ENCODE measurements at regions not wholly inside any gene's neighbourhood (a gene's known extent, or its start where the extent isn't known, plus 50 kb on each side); places are given as distances from the start of the nearest gene placed in this dataset.
"Not testable (repeated sequence)": the region's sequence is repeated elsewhere in the genome, so short reads cannot be mapped to it uniquely, and the experiment has no call there.

- no peak overlapping the region for H3K4me2 ChIP-seq (ENCODE audit: extremely low read depth, insufficient read depth, low read length)
These were observed 91.2 kb upstream of the SLC45A1 start for GRCh38 chr1:8226747-8227146.

DNA sequence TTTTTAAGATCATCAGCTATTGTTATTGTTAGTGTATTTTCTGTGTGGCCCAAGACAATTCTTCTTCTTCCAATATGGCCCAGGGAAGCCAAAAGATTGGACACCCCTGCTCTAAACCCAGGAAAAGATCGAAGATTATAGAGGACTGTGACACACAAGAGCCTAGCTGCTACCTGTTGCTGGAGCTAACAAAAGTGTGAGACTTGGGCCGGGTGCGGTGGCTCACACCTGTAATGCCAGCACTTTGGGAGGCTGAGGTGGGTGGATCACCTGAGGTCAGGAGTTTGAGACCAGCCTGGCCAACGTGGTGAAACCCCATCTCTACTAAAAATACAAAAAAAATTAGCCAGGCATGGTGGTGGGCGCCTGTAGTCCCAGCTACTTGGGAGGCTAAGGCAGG lies 91.9 kb upstream of the SLC45A1 start:
- not testable (repeated sequence) for H3K4me2 ChIP-seq (ENCODE audit: extremely low read depth, insufficient read depth, low read length); H3K79me2 ChIP-seq (ENCODE audit: control insufficient read depth, insufficient read depth, low read length); H3K27me3 ChIP-seq (ENCODE audit: control insufficient read depth, insufficient read depth, low read length); H3K4me3 ChIP-seq (replicated peaks in 1 of 4; ENCODE audit: control extremely low read depth in 1 of 4, insufficient read depth in 1 of 4, low read depth in 3 of 4, low read length in 4 of 4); H3K9ac ChIP-seq (ENCODE audit: insufficient read depth, low read length); H3K9me3 ChIP-seq (ENCODE audit: control insufficient read depth, insufficient read depth, low read depth, low read length); DNase-seq (ENCODE audit: low read depth in 2 of 2); H4K20me1 ChIP-seq (ENCODE audit: control insufficient read depth, extremely low read depth, insufficient read depth, low read length); H2AFZ ChIP-seq (ENCODE audit: low read length); H3K27ac ChIP-seq (ENCODE audit: insufficient read depth, low read length); H3K4me1 ChIP-seq (ENCODE audit: control insufficient read depth, extremely low read depth, insufficient read depth, low read length); H3K36me3 ChIP-seq (ENCODE audit: control insufficient read depth, insufficient read depth, low read length)

More at GRCh38 chr1:8226747-8227146, 91.2 kb upstream of the SLC45A1 start:
- no peak overlapping the region for H2AFZ ChIP-seq (ENCODE audit: low read length)
- no peaks in the 10 kb centered on the region for H3K79me2 ChIP-seq (ENCODE audit: control insufficient read depth, insufficient read depth, low read length)
- no peak for DNase-seq (ENCODE audit: low read depth in 2 of 2)
- TF ChIP-seq EZH2 (IDR thresholded peaks at IDR 0.05; ENCODE audit: low read length, missing control alignments) (no peak), CTCF (conservative IDR thresholded peaks at IDR 0.05 in 1 of 2, IDR thresholded peaks at IDR 0.05 in 1 of 2; ENCODE audit: low read depth in 1 of 2, low read length in 2 of 2) (no peak)
- peaks cover 3% of the 10 kb centered on the region for H3K27me3 ChIP-seq (ENCODE audit: control insufficient read depth, insufficient read depth, low read length)
- no peak overlapping the region for H3K9ac ChIP-seq (ENCODE audit: insufficient read depth, low read length)
- H3K27ac ChIP-seq (ENCODE audit: insufficient read depth, low read length): no peak overlapping the region
- no peaks in the 10 kb centered on the region for H3K9me3 ChIP-seq (ENCODE audit: control insufficient read depth, insufficient read depth, low read depth, low read length)
- no peaks in the 10 kb centered on the region for H3K4me1 ChIP-seq (ENCODE audit: control insufficient read depth, extremely low read depth, insufficient read depth, low read length)
- no peaks in the 10 kb centered on the region for H4K20me1 ChIP-seq (ENCODE audit: control insufficient read depth, extremely low read depth, insufficient read depth, low read length)
- H3K4me3 ChIP-seq (replicated peaks in 1 of 4; ENCODE audit: control extremely low read depth in 1 of 4, insufficient read depth in 1 of 4, low read depth in 3 of 4, low read length in 4 of 4): no peak overlapping the region
- no peaks in the 10 kb centered on the region for H3K36me3 ChIP-seq (ENCODE audit: control insufficient read depth, insufficient read depth, low read length)

GRCh38 chr1:8223526-8223925 lies 94.4 kb upstream of the SLC45A1 start:
- Histone ChIP-seq H3K4me3 (replicated peaks in 1 of 4; ENCODE audit: control extremely low read depth in 1 of 4, insufficient read depth in 1 of 4, low read depth in 3 of 4, low read length in 4 of 4) (no peak overlapping the region), H3K27me3 (ENCODE audit: control insufficient read depth, insufficient read depth, low read length) (peaks cover 3% of the 10 kb centered on the region), H3K36me3 (ENCODE audit: control insufficient read depth, insufficient read depth, low read length) (no peaks in the 10 kb centered on the region), H3K79me2 (ENCODE audit: control insufficient read depth, insufficient read depth, low read length) (no peaks in the 10 kb centered on the region), H3K4me1 (ENCODE audit: control insufficient read depth, extremely low read depth, insufficient read depth, low read length) (peaks cover 2% of the 10 kb centered on the region), H2AFZ (ENCODE audit: low read length) (no peak overlapping the region), H3K9ac (ENCODE audit: insufficient read depth, low read length) (no peak overlapping the region), H3K9me3 (ENCODE audit: control insufficient read depth, insufficient read depth, low read depth, low read length) (no peaks in the 10 kb centered on the region), H4K20me1 (ENCODE audit: control insufficient read depth, extremely low read depth, insufficient read depth, low read length) (no peaks in the 10 kb centered on the region), H3K27ac (ENCODE audit: insufficient read depth, low read length) (no peak overlapping the region), H3K4me2 (ENCODE audit: extremely low read depth, insufficient read depth, low read length) (no peak overlapping the region)
- no peak for DNase-seq (ENCODE audit: low read depth in 2 of 2)
- TF ChIP-seq CTCF (conservative IDR thresholded peaks at IDR 0.05 in 1 of 2, IDR thresholded peaks at IDR 0.05 in 1 of 2; ENCODE audit: low read depth in 1 of 2, low read length in 2 of 2) (no peak), EZH2 (IDR thresholded peaks at IDR 0.05; ENCODE audit: low read length, missing control alignments) (no peak)
